ENCODE measurements at regions not wholly inside any gene's neighbourhood (a gene's known extent, or its start where the extent isn't known, plus 50 kb on each side); places are given as distances from the start of the nearest gene placed in this dataset.

DNA sequence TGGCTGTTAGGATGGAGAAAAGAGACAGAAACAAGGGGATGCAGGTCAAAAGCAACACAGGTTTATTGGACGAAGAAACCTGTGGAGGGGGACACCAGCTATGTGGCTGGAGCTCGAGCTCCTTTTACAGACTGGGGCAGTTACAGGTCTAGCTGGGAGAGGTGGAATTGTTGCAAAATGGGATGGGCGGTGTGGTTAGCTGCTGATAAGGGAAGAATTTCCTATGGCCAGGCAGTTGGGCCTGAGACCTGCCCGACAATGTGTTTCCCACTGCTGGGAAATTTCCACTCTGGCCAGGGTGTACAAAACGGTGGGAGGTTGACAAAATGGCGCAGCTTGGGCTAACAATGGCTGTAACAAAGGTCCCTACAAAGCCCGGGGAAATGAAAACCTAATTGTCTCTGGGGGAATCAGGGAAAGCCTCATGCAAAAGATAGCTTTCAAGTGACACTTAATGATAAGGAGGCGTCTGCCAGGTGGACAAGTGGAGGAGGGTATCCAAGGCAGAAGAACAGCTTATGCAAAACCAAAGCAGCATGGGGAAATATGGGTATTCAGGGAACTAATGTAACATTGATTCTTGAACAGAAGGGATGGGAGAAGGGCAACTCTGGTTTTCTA, 137.4 kb upstream of the SGO1 start:
- no peak for DNase-seq
- H3K27me3 ChIP-seq, result no peaks in the 10 kb centered on the region
- no peaks in the 10 kb centered on the region for H3K36me3 ChIP-seq (ENCODE audit: low read depth, missing control alignments)
- 87 to 94% methylated on average over 8 of the region's 8 CpGs for WGBS, 2 donors
- H3K9me3 ChIP-seq, result no peaks in the 10 kb centered on the region
- no peak overlapping the region for H3K27ac ChIP-seq
- TF ChIP-seq, protein P1, sequence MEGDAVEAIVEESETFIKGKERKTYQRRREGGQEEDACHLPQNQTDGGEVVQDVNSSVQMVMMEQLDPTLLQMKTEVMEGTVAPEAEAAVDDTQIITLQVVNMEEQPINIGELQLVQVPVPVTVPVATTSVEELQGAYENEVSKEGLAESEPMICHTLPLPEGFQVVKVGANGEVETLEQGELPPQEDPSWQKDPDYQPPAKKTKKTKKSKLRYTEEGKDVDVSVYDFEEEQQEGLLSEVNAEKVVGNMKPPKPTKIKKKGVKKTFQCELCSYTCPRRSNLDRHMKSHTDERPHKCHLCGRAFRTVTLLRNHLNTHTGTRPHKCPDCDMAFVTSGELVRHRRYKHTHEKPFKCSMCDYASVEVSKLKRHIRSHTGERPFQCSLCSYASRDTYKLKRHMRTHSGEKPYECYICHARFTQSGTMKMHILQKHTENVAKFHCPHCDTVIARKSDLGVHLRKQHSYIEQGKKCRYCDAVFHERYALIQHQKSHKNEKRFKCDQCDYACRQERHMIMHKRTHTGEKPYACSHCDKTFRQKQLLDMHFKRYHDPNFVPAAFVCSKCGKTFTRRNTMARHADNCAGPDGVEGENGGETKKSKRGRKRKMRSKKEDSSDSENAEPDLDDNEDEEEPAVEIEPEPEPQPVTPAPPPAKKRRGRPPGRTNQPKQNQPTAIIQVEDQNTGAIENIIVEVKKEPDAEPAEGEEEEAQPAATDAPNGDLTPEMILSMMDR (IDR thresholded peaks at IDR 0.05), result no peak
- no peak for TF ChIP-seq POLR2A (IDR thresholded peaks at IDR 0.05)
- H3K4me3 ChIP-seq, result no peak overlapping the region
- intact Hi-C loops (cut with DNase I; ENCODE audit: low total_unique reads), result no loop called here
- H3K4me1 ChIP-seq, result no peaks in the 10 kb centered on the region

DNA sequence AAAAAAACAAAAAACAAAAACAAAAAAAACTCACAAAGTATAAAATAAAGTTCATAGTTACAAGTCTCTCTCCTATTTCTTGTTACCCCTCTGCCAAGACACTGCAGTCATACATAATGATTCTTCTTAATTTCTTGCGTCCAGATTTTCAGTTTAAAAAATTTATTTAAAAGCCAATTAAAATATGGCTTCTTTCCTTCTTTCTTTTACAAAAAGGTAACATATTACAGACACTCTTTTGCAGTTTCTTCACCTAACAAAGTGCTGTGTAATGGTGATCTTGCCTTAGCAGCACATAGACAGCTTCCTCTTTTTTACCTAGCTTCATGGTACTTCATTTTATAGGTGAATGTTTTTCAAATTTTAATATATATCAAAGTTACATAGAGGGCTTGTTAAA, 136.1 kb upstream of the SGO1 start:
- Histone ChIP-seq H3K36me3 (ENCODE audit: low read depth, missing control alignments) (no peaks in the 10 kb centered on the region), H3K4me3 (no peak overlapping the region), H3K27me3 (no peaks in the 10 kb centered on the region), H3K9me3 (no peaks in the 10 kb centered on the region), H3K4me1 (no peaks in the 10 kb centered on the region), H3K27ac (no peak overlapping the region)
- intact Hi-C loops (cut with DNase I; ENCODE audit: low total_unique reads), result no loop called here
- WGBS, 2 donors, result 84% methylated on average over 1 of the region's 1 CpG
- TF ChIP-seq POLR2A (IDR thresholded peaks at IDR 0.05), result no peak
- TF ChIP-seq, protein P1 (IDR thresholded peaks at IDR 0.05), result no peak
- DNase-seq, result no peak

DNA sequence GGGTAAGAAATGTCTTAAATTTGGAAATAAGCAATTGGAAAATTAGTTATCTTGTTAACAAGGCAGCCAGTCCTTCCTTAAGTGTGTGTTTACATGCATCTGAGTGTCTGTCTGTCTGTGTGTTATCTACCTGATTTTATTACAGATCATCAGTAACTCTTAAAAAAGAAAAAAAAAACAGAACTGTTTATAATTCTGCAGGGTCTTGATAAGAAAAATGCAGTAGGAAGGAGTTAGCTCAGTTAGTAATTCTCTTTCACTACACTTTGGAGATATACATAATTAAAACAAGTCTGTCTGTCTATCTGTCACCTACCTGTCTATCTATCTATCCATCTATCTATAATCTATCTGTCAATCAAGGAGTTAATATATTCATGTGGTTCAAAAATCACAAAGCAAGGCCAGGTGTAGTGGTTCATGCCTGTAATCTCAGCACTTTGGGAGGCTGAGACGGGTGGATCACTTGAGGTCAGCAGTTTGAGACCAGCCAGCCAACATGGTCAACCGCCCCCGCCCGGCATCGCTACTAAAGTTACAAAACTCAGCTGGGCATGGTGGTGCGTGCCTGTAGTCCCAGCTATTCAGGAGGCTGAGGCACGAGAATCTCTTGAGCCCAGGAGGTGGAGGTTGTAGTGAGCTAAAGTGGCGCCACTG, 135.5 kb upstream of the SGO1 start:
- no peaks in the 10 kb centered on the region for H3K27me3 ChIP-seq
- no peaks in the 10 kb centered on the region for H3K4me1 ChIP-seq
- no peaks in the 10 kb centered on the region for H3K36me3 ChIP-seq (ENCODE audit: low read depth, missing control alignments)
- no peak overlapping the region for H3K4me3 ChIP-seq
- WGBS, 2 donors, result 91 to 92% methylated on average over 8 of the region's 8 CpGs
- TF ChIP-seq, protein P1 (IDR thresholded peaks at IDR 0.05), result no peak
- TF ChIP-seq POLR2A (IDR thresholded peaks at IDR 0.05), result no peak
- no peaks in the 10 kb centered on the region for H3K9me3 ChIP-seq
- H3K27ac ChIP-seq, result no peak overlapping the region
- DNase-seq, result no peak
- intact Hi-C loops (cut with DNase I; ENCODE audit: low total_unique reads), result no loop called here

DNA sequence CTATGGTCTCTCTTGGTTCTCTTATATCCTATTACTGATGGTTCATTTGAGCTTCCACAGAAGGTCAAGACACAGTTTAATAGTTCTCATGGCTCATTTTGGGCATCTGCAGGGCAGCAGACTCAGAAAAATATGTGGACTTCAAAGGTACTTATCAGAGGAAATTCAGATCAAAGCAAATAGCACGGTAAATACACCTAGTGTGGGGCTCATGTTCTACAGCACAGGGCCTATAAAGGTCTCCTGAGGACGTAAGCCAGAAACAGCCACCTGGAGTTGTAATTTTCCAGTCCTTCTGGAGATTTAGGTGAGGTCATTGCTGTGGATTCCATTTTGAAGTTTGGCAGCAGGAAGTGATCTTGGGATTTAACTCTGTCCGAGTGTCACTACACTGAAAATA, 134.5 kb upstream of the SGO1 start:
- Histone ChIP-seq H3K27me3 (no peaks in the 10 kb centered on the region), H3K4me3 (no peak overlapping the region), H3K27ac (no peak overlapping the region), H3K4me1 (no peaks in the 10 kb centered on the region), H3K36me3 (ENCODE audit: low read depth, missing control alignments) (no peaks in the 10 kb centered on the region), H3K9me3 (no peaks in the 10 kb centered on the region)
- WGBS, 2 donors, result 70% methylated on average over 3 of the region's 3 CpGs
- intact Hi-C loops (cut with DNase I; ENCODE audit: low total_unique reads), result no loop called here
- no peak for TF ChIP-seq POLR2A (IDR thresholded peaks at IDR 0.05)
- TF ChIP-seq, protein P1 (IDR thresholded peaks at IDR 0.05), result no peak
- no peak for DNase-seq

DNA sequence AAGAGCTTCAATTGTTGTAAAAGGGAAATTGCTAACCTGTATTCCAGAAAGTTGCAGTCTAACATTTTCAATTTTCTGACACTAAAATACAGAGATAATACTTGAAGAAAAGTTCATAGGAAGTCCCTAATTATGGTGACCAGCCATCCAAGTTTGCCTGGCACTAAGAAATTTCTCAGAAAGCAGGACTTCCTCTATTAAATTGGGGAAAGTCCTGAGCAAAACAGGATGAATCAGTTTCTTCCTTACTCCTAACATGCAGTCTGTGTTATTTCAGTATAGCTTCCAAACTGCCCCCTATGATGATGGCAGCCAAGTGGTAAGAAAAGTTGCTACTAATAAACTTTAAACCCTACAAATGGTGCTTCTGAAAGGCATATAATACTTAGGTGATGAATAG, 133.5 kb upstream of the SGO1 start:
- H3K4me1 ChIP-seq, result no peaks in the 10 kb centered on the region
- no peaks in the 10 kb centered on the region for H3K9me3 ChIP-seq
- no peak for DNase-seq
- H3K4me3 ChIP-seq, result no peak overlapping the region
- H3K27me3 ChIP-seq, result no peaks in the 10 kb centered on the region
- no peak for TF ChIP-seq POLR2A (IDR thresholded peaks at IDR 0.05)
- TF ChIP-seq, protein P1 (IDR thresholded peaks at IDR 0.05), result no peak
- no peak overlapping the region for H3K27ac ChIP-seq
- intact Hi-C loops (cut with DNase I; ENCODE audit: low total_unique reads), result no loop called here
- no peaks in the 10 kb centered on the region for H3K36me3 ChIP-seq (ENCODE audit: low read depth, missing control alignments)

All from testis (tissue), 2 donors.